SU-DHL-6 (cell line): ENCODE measurements at regions not wholly inside any gene's neighbourhood (a gene's known extent, or its start where the extent isn't known, plus 50 kb on each side); places are given as distances from the start of the nearest gene placed in this dataset.

ENCODE experiments used
- H2AFZ ChIP-seq: fragments of 200-600 bp; sonication (generic); 2 replicates; pipeline ENCODE4 v1.6.1; 2014; ENCODE audit warnings: low read depth, mild to moderate bottlenecking, moderate library complexity, mixed read lengths, antibody characterized with exemption, low read length; ENCODE audit not compliant: severe bottlenecking
- H3F3A ChIP-seq: fragments of 200-600 bp; shearing (Covaris generic); 2 replicates; pipeline ENCODE4 v1.6.0; 2016; ENCODE audit warnings: antibody characterized with exemption, mild to moderate bottlenecking; ENCODE audit not compliant: insufficient read depth
- H3K27ac ChIP-seq: fragments of 200-600 bp; sonication (generic); 2 replicates; pipeline ENCODE4 v1.5.1; 2016; ENCODE audit warnings: low read depth, mild to moderate bottlenecking, low read length, moderate library complexity, mixed read lengths
- H3K27me3 ChIP-seq: fragments of 200-600 bp; sonication (generic), shearing (Covaris generic); 2 replicates; pipeline ENCODE4 v1.6.0; 2014; ENCODE audit warnings: mild to moderate bottlenecking, low read length
- H3K36me3 ChIP-seq: fragments of 200-600 bp; sonication (generic); 2 replicates; pipeline ENCODE4 v1.6.1; 2014; ENCODE audit warnings: mild to moderate bottlenecking, low read length, mixed read lengths
- H3K4me2 ChIP-seq: fragments of 300-600, 200-600 bp; shearing (Covaris generic), sonication (generic); 2 replicates; pipeline ENCODE4 v1.6.0; 2014; ENCODE audit warnings: low read length, low read depth, mild to moderate bottlenecking; ENCODE audit not compliant: poor library complexity, severe bottlenecking
- H3K4me3 ChIP-seq: fragments of 200-600 bp; sonication (generic); 2 replicates; pipeline ENCODE4 v1.5.1; 2014; ENCODE audit warnings: antibody characterized with exemption, low read length, mild to moderate bottlenecking, mixed read lengths; ENCODE audit not compliant: insufficient read depth, poor library complexity, severe bottlenecking
- H3K79me2 ChIP-seq: fragments of 200-600 bp; sonication (generic); 2 replicates; pipeline ENCODE4 v1.6.1; 2014; ENCODE audit warnings: mild to moderate bottlenecking, low read length, moderate library complexity; ENCODE audit not compliant: insufficient read depth
- H3K9ac ChIP-seq: fragments of 200-600 bp; sonication (generic); 2 replicates; pipeline ENCODE4 v1.7.0; 2014; ENCODE audit warnings: mild to moderate bottlenecking, low read length
- H3K9me2 ChIP-seq: fragments of 200-600 bp; sonication (generic); replicated peaks from 2 replicates; pipeline ENCODE4 v1.6.1; 2014; ENCODE audit warnings: low read length; ENCODE audit not compliant: insufficient read depth
- H3K9me3 ChIP-seq: fragments of 200-600 bp; sonication (generic); 2 replicates; pipeline ENCODE4 v1.6.1; 2014; ENCODE audit warnings: low read length, mixed read lengths; ENCODE audit not compliant: insufficient read depth
- H4K20me1 ChIP-seq: fragments of 200-600 bp; sonication (generic); 2 replicates; pipeline ENCODE4 v1.6.1; 2014; ENCODE audit warnings: low read depth, mild to moderate bottlenecking, antibody characterized with exemption, low read length, moderate library complexity, mixed read lengths
- CTCF ChIP-seq: fragments of 200-600 bp; sonication (generic); IDR thresholded peaks from one replicate; pipeline ENCODE4 v1.5.1; 2017; ENCODE audit warnings: antibody characterized with exemption, mild to moderate bottlenecking, low read length, moderate library complexity; ENCODE audit not compliant: insufficient read depth, poor library complexity, severe bottlenecking
- EZH2phosphoT487 ChIP-seq: fragments of 200-600 bp; sonication (generic), shearing (Covaris generic); conservative IDR thresholded peaks from 2 replicates; pipeline ENCODE4 v1.6.1; 2018; ENCODE audit warnings: mild to moderate bottlenecking, antibody characterized with exemption, low read length, moderate library complexity, mixed read lengths

- Histone ChIP-seq H2AFZ (no peak overlapping the region), H3K4me2 (no peak overlapping the region), H3K4me3 (no peak overlapping the region), H3F3A (no peaks in the 10 kb centered on the region), H3K36me3 (no peaks in the 10 kb centered on the region), H3K9ac (no peak overlapping the region), H3K27me3 (no peaks in the 10 kb centered on the region), H4K20me1 (no peaks in the 10 kb centered on the region), H3K27ac (no peak overlapping the region), H3K79me2 (no peaks in the 10 kb centered on the region), H3K9me2 (no peaks in the 10 kb centered on the region), H3K9me3 (no peaks in the 10 kb centered on the region)
- TF ChIP-seq CTCF (no peak), EZH2phosphoT487 (no peak)
These were observed 252.1 kb upstream of the TANK start for GRCh38 chr2:160908157-160908556.

GRCh38 chr2:160909781-160910242 lies 250.4 kb upstream of the TANK start:
- no peak overlapping the region for H3K4me2 ChIP-seq
- no peaks in the 10 kb centered on the region for H3K36me3 ChIP-seq
- H3K79me2 ChIP-seq, result no peaks in the 10 kb centered on the region
- no peaks in the 10 kb centered on the region for H3K27me3 ChIP-seq
- H3K27ac ChIP-seq, result no peak overlapping the region
- H3K9me2 ChIP-seq, result no peaks in the 10 kb centered on the region
- no peaks in the 10 kb centered on the region for H3F3A ChIP-seq
- H4K20me1 ChIP-seq, result no peaks in the 10 kb centered on the region
- TF ChIP-seq CTCF, result no peak
- no peak for TF ChIP-seq EZH2phosphoT487
- no peaks in the 10 kb centered on the region for H3K9me3 ChIP-seq
- no peak overlapping the region for H3K9ac ChIP-seq
- no peak overlapping the region for H2AFZ ChIP-seq
- no peak overlapping the region for H3K4me3 ChIP-seq

GRCh38 chr2:160910681-160911080 lies 249.5 kb upstream of the TANK start:
- Histone ChIP-seq H3K9me2 (no peaks in the 10 kb centered on the region), H3K9me3 (no peaks in the 10 kb centered on the region), H3K27ac (no peak overlapping the region), H3K4me3 (no peak overlapping the region), H3F3A (no peaks in the 10 kb centered on the region), H4K20me1 (no peaks in the 10 kb centered on the region), H2AFZ (no peak overlapping the region), H3K36me3 (no peaks in the 10 kb centered on the region), H3K9ac (no peak overlapping the region), H3K27me3 (no peaks in the 10 kb centered on the region), H3K4me2 (no peak overlapping the region), H3K79me2 (no peaks in the 10 kb centered on the region)
- TF ChIP-seq CTCF (no peak), EZH2phosphoT487 (no peak)
